HG03064 (cell line): ENCODE measurements at regions not wholly inside any gene's neighbourhood (a gene's known extent, or its start where the extent isn't known, plus 50 kb on each side); places are given as distances from the start of the nearest gene placed in this dataset.

Experiments used
- ATAC-seq: cut with Tn5 transposase; IDR thresholded peaks from one replicate; pipeline ENCODE4 v1.9.1; 2021; ENCODE audit warnings: low read depth; ENCODE audit not compliant: unreplicated experiment

DNA sequence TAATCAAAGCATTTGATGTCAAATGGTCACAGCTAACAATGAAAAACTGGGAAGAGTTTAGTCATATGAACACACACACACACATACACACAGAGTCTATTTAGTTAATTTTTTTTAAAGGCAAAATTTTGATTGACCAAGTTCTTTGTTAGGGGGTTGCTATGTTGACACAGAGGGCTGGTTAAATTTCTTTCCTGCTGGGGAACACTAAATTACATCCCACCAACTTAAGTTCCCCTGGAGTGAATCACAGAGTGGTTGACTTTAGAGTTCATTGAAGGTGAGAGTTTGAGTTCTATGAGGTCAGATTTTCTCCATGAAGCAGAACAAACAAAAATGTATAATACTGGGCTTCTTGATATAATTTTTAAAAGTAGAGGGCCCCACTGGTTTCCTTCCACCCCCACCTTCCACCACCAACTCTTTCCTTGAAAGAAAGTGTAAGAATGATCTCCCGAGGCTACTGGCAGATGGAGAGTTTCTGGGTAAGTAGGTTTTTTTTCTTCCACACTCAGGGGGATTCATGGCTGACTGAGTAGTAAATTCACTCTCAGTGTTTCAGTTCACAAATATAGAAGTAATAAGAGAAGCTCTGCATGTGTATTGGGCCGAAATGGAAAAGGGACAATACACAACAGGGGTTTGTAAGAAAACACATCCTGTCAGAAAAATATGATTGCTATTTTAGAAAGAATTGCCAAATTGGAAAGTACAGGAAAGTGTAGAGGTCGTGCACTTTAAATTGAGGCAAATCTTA lies 917.0 kb upstream of the LCORL start:
- no peak for ATAC-seq

DNA sequence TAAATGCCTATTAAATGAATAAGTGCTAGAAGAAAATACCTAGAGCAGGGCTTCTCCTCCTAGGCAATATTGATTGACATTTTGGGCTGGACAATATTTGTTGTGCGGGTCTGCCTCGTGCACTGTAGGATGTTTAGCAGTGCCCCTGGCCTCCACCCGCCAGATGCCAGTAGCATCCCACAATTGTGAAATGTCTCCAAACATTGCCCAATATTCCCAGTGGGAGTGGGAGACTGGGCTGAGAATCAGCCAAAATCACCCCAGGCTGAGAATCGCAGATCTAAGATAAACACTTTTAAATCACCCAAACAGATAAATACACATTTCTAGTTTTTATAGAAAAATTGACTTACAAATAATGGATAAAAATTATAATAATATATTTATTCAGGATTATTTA lies 916.2 kb upstream of the LCORL start:
- no peak for ATAC-seq

DNA sequence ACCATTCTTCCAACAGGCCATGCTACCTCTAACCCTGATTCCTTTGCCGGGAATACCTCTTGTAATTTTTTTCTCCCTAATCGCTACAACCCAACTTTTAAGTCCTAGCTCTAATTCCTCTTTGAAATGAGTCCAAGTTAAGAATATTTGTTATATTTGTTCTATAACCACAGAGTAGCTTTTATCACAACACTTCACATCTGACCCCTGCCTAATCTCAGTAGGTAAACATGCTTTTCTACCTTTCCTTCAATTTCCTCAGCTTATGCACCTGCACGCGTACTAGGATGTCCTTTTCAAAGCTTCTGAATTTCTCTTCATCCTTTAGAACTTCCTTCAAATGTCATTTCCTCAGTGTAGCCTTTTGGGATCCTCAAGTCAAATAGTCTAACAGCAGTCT lies 915.5 kb upstream of the LCORL start:
- no peak for ATAC-seq

DNA sequence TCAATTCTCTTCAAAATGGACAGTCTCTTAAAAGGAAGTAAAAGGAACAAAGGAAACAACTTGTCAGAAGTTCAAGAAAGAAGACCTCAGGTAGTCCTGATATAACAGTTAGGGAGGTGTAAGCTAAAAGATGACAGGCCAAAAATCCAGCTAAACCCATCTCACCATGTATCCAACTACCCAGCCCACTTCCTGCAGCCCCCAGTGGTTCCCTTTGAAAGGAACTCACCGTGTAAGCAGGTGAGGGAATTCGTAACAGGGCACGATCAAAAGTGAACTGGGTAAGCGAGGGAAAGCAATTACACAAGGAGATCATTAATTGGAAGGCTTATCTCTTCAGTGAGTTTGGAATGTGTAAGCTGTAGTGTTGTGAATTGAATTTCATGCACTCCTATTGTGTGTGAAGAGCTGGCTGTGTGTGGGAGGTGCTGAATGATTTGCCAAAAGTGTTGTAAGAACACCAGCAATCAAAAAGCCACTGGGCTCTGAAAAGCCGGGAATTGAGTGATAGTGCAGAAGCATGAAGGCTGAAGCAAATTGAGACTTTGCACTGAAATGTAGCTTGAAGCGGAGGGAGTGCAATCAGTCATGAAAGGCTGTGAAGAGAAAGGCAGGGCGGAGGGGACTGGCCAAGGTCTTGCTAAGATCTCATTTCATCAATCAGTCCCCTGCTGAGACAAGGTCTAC lies 914.2 kb upstream of the LCORL start:
- no peak for ATAC-seq

DNA sequence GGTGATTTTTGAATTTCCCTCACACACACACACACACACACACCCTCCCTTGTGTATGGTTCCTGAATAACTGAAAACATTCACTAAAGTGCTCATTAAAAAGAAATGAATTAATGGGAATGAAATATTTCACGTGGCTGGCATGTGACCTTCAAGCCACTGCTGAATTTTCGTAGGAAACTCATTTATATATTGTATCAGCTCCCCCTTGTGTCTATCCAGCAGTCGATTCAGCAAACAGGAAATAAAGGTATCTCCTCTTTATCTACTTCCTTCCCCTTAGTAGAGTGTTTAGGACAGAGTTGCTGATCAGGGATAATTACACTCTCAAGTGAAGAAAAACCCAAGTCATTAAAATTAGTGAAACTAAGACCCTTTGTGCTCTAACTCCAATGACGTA lies 912.6 kb upstream of the LCORL start:
- no peak for ATAC-seq

DNA sequence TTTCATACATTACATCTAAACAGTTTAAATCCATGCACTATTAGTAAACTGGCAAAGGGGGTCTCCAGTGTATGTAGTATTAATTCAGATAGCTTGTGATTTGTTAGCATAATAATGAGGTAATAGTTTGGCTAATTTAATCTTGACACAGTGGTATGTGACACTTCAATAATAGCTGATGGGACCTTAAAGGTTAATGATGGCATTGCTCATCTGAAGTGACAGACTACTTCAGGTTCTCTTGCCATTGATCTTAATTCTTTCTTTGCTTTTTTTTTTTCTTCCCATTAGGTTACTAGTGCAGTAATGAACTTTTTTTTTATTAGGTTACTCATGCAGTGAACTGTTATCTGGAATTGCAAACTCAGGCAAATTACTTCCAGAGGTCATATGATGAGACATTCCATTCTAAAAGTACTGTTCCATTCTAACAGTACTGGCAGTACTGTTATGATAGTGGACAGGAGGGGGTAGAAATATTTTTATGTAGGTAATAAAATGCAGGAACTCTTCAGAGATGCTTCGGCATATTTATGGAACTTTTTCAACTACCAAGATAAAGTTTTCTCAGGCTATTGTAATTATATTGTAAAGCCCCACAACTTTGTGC lies 911.3 kb upstream of the LCORL start:
- no peak for ATAC-seq

DNA sequence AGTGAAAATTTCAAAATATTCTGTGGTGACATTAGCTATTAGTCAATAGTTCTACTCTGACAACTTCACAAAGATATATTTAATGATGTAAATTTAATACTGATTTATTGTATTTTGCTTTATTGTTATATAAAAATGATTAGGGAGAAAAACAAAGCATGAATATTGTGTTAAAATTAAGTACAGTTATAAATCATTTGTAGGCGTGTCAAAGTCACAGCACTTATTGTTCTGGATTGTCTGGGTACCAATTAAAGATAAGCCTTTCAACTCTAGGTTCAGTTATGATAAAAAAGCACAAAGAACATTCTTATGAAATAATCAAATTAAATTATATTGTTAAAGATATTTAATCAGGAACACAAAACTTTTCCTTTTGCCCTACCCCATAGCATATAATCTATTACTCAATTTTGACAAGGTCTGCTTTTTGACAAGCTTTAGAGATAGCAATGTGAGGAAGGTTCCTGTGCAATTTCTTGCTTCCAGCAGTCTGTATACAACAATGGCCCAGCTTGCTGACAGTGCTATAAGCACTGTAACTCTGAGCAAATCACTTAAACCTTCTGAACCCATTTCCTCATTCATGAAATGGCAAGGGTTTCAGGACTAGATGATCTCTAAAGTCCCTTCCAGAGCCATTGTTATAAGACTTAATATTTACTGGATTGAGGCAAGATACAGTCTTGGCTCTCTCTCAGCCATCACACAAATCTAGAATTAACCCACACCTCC lies 910.3 kb upstream of the LCORL start:
- ATAC-seq, result no peak

DNA sequence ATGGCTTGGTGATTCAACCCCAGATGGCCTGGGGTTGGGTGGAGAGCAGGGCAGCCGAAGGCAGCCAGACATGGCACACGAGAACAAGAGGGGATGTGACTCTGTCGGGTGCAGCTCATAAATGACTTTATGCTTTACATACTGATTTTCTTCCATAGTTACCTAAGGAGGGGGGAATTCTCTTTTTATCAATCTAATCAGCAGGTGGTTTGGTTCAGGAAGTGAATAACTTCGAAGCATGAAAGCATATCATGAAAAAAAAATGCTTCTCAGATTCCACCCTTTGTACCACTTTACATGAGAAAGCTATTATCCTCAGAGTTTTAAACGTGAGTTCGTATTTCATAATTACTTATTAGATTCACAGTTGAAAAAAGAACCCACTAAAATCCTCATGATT lies 908.9 kb upstream of the LCORL start:
- ATAC-seq, result no peak

DNA sequence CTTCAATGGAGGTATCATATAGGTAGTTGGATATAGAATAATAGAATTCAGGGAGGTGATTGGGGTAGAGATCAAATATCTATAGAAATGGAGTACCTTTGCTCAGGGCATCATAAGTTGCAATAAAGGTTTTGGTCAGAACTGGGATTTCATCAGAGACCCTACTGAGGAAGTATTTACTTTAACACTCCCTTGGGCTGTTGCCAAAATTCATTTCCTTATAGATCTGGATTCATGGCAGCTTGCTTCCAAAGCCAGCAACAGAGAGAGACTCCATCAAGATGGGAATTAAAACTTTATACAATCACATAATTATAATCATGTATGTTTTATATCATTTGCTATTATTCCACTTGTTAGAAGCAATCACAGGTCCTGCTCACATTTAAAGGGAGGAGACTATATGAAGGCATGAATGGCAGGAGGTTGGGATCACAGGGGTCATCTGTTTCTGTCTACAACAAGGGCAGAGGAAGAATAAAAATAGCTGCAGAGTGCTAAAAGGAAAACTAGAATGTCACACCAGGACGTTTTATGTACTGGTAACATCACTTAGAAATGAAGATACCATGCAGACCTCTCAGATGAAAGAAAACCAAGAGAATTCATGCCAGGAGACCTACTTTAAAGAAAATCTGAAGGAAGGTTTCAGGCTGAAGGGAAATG lies 902.1 kb upstream of the LCORL start:
- ATAC-seq, result no peak

DNA sequence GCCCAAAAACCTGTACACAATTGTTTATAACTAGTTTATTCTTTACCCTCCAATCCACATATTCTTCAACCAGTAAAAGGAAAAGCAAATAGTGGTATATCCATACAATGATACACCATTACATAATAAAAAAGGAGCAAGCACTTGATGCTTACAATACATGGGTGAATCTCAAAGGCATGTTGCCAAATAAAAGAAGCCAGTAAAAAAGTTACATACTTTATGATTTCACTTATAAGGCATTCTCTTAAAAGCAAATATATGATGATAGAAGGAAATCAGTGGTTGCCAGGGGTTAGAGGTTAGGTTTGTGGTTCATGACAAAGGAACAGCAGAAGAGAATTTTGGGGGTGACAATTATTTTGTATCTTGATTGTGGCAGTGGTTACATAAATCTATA lies 896.1 kb upstream of the LCORL start:
- ATAC-seq, result no peak

DNA sequence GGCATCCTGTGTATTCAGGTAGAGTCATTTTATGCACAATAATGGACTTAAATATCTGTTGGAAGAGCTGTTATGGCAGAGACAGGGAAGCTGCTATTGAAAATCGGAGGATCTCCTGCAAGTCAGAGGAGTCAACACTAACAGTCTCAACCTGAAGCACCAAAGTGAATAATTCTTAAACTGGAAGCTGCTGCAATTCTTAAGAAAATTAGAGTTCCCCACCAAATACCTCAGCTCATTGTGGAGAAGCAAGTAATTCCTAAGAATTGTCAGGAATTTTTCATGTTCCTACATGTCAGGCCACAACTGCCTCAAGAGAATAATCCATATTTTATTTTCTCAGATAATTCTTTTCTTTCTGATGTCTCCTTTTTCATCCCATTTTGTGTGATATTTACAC lies 892.6 kb upstream of the LCORL start:
- no peak for ATAC-seq

DNA sequence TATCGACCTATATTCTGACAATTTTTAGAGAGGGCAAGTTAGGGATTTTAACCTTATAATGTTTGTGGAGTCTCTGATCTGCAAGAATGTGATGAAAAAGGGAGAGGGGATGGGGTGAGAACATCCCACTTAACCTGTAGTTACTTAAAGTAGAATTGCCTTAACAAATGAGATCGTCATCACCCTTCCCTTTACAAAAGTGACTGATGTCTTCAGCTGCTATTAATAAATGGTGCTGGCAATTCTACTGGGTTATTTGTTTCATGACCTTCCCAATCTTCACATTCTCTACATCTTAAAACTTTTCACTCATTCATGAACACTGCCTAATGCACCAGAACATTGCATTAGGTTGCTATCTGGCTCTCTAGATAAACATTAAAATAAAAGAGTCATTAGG lies 873.4 kb upstream of the LCORL start:
- ATAC-seq, result no peak

DNA sequence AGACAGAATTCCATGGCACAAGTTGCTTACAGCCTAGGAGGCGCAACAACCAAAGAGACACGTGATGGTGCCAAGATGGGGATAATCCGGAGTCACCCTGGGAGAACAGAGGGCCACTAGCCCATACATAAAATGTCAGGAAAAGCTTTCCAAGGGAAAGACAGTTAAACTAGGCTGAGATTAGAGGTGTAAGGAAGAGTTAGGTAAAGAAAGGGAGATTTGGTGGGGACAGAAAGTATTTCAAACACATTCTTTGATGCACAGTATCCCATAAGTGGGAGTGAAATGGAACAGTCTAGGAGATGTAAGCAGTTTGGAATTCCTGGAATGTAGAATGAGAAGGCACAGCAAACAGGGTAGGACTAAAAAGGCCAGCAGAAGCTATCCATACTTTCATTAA lies 860.9 kb upstream of the LCORL start:
- no peak for ATAC-seq

DNA sequence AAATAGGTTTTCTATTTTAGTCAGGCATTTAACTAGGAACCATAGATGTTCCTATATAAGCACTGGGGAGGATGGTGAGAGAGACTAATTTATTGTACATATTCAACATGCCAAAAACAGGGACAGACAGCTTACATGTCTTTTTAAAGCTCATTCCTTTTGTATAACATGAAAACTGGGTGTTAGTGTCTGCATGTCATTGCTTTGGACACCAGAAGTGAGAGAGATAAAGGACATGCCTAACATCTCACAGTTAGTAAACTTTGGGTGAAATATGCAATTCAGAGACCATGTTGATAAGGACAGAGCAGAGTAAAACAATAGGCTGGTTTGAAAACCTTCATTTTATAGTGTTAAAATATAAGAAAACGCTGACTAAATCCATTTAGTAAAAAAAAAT lies 860.0 kb upstream of the LCORL start:
- ATAC-seq, result no peak

DNA sequence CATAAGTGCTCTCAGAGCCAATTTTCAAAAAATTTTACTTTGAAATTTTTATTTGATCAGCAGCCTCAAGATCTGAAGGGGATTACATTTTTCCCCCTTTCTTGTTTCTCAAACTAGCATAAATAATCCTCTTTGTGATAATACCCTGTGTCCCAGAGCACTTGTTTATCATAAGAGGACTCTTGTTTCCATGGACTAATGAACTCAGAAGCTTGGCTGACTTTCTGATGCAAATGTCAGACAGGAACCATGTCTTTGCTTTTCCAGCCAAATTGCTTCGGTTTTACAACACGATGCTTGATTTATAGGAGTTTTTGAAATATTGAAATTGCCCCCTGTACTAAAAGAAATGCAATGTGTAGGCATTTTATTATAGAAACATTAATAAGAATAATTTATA lies 859.3 kb upstream of the LCORL start:
- ATAC-seq, result no peak

DNA sequence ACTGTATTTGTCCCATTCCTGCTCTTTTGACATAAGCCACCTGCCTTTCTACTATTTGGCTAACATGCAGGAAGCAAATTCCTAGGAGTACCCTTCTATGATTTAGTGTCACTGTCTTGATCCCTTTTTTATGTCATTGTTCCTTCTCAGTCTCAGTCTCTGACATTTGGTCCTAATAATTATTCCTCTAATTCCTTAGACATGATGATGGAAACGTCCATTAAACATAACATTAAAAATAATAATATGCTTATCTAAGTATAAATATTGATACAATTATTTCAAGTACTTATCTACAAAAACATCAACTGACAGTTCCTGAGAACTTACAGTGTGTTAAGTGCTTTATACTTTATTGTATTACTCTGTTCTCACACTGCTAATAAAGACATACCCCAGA lies 857.0 kb upstream of the LCORL start:
- no peak for ATAC-seq

DNA sequence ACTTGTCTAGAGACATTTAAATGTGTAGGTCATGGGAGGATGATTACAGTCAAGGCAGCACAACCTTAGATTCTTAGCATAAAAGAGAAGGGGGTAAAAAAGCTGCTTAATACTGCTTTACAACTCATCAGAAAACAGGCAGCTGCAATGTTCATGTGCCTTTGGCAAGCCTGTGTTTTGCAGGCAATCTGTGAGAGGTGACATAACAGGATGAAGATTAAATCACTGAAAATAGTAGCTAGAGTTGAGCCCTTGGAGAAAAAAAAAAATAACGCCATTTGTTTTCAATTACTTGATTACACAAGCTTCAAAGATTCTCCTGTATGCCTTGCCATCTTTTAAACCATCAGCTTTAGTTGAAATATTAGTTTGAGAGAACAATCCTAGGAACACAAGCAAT lies 847.6 kb upstream of the LCORL start:
- no peak for ATAC-seq

DNA sequence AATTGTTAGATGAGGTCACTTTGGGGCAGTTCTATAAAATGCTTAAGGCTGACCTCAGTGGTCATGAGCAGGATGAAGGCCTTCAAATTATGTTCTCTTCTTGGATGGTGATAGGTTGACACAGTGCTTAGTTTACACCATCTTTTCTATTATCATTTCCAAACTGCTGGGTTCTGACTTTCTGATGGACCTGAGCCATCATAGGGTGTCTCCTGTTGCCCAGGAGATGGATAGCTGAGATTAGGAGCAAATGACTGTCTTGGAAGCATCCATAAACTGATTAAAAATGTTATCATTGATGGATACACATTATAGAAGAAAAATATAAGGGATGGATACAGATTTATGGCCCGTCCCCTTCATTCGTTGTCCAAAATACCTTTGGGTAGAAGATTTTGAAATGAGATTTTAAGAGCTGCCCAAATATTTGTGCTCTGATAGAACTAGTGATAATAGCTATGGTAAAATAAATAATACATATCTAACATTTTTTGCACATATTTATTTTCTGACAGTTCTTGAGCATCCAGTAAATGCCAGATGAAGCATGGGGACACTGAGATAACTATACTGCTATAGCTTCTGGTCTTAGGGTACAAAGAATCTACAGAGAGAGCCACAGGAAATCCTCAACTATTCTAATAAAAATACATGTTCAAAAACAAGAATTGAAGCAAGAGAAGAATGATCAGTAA lies 839.4 kb upstream of the LCORL start:
- ATAC-seq, result no peak

DNA sequence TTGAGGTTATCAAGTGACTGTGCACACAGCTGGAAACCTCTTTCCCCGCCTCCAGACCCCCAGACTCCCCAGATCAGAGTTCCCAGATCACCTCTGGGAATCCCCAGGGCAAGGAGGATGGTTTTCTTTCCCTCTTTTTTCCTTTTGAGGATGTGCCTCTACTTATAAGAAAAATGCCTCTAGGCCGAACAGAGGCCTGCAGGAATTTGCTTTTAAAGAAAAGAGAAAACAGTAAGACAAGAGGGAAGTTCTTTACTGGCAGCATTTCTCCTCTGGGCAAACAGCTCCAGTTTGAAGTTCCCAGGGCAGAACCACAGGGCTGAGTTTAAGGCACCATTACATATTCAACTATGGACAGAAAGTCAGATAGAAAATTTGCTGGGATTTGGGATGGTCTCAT lies 837.9 kb upstream of the LCORL start:
- no peak for ATAC-seq

DNA sequence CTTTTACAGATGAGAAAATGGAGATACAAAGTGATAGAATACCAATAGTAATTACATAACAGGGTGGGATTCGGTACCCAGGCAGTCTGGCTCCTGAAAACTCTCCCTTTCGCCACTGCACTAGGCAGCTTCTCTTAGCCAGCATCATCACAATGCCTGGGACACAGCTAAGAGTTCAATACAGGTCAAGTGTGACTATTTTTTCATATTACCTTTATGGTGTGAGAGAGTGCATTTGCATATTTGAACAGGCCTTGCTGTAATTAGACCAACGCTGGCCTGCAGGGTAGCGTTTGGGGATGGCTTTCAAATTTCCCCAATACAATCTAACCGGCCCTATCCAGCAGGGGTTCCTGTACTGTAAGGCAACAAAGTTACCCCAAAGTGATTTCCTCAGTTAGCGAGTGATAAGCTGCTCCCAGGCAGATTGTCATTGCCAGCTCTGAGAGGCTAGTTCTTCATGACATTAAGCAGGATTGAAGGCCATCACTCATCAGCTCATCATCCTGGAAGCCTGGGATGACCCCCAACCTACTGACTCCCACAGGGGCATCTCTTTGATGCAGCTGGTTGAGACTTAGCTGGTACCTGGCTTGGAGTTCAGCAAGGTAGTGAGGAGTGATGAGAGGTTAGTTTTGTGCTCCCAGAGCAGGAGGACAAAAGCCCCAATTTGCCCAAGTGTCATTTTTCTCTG lies 836.8 kb upstream of the LCORL start:
- no peak for ATAC-seq
